ENCODE measurements at regions not wholly inside any gene's neighbourhood (a gene's known extent, or its start where the extent isn't known, plus 50 kb on each side); places are given as distances from the start of the nearest gene placed in this dataset.

DNA sequence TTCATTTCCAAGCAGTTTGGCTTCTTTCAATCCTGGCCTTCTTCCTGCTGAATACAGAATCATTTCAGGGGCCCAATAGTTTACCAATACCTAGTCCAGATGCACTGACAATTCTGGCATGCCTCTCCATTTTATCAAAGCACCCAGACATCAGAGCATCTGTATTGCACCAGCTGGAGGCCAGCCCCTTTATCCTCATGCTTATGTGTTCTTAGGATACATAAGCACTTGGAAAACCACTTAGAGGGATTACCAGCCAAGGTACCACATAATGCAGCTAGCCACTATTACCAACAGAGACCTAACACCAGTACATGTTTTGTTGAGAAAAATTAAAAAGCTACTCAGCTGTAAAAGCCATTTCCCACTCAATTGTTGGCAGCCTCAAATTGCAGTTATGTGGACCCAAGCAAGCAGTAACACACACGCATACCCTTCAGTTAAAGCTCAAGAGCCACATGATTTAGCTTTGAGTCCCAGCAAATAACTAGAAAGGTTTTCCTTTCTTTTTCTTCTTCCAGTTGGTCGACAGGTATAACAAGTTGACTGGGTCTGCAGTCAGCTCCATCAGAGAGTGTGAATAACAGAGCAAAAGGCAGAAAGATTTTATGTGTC lies 263.8 kb downstream of the DIO2 start:
- no peak for TF ChIP-seq POLR2AphosphoS2 (conservative IDR thresholded peaks at IDR 0.05; ENCODE audit: low read length)
- TF ChIP-seq POLR2A (IDR thresholded peaks at IDR 0.05; ENCODE audit: low read length), result no peak
- TF ChIP-seq, protein P1, sequence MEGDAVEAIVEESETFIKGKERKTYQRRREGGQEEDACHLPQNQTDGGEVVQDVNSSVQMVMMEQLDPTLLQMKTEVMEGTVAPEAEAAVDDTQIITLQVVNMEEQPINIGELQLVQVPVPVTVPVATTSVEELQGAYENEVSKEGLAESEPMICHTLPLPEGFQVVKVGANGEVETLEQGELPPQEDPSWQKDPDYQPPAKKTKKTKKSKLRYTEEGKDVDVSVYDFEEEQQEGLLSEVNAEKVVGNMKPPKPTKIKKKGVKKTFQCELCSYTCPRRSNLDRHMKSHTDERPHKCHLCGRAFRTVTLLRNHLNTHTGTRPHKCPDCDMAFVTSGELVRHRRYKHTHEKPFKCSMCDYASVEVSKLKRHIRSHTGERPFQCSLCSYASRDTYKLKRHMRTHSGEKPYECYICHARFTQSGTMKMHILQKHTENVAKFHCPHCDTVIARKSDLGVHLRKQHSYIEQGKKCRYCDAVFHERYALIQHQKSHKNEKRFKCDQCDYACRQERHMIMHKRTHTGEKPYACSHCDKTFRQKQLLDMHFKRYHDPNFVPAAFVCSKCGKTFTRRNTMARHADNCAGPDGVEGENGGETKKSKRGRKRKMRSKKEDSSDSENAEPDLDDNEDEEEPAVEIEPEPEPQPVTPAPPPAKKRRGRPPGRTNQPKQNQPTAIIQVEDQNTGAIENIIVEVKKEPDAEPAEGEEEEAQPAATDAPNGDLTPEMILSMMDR (IDR thresholded peaks at IDR 0.05), result no peak

Measured in A549 (cell line).